SW480 (cell line): ENCODE measurements at regions not wholly inside any gene's neighbourhood (a gene's known extent, or its start where the extent isn't known, plus 50 kb on each side); places are given as distances from the start of the nearest gene placed in this dataset.

ENCODE experiments used
- DNase-seq: peaks from one replicate; pipeline ENCODE4 v3.0.0-alpha.2; 2016; ENCODE audit warnings: low spot score

- no peak for DNase-seq
Measured at GRCh38 chr1:36675931-36676562, 193.3 kb upstream of the CSF3R start.

GRCh38 chr1:36675106-36675505, 192.4 kb upstream of the CSF3R start:
- no peak for DNase-seq

- DNase-seq: no peak
Measured at GRCh38 chr1:36673202-36673601, 190.5 kb upstream of the CSF3R start.

- DNase-seq: no peak
Measured at GRCh38 chr1:36669262-36669661, 186.5 kb upstream of the CSF3R start.

- DNase-seq: no peak
Measured at GRCh38 chr1:36667836-36668235, 185.1 kb upstream of the CSF3R start.

GRCh38 chr1:36667256-36667655, 184.5 kb upstream of the CSF3R start:
- no peak for DNase-seq

- DNase-seq: no peak
Measured at GRCh38 chr1:36665478-36666080, 182.9 kb upstream of the CSF3R start.

- DNase-seq: no peak
Measured at GRCh38 chr1:36664571-36665287, 182.0 kb upstream of the CSF3R start.

- DNase-seq: no peak
Measured at GRCh38 chr1:36663772-36664430, 181.2 kb upstream of the CSF3R start.

GRCh38 chr1:36658838-36659237, 176.1 kb upstream of the CSF3R start:
- DNase-seq: no peak

GRCh38 chr1:36657826-36658225, 175.1 kb upstream of the CSF3R start:
- DNase-seq: no peak

GRCh38 chr1:36656838-36657237, 174.1 kb upstream of the CSF3R start:
- no peak for DNase-seq

- no peak for DNase-seq
Measured at GRCh38 chr1:36656271-36656670, 173.6 kb upstream of the CSF3R start.

GRCh38 chr1:36654586-36654985, 171.9 kb upstream of the CSF3R start:
- DNase-seq: no peak

GRCh38 chr1:36653850-36654249, 171.1 kb upstream of the CSF3R start:
- DNase-seq: peak; percentile 2

- DNase-seq: no peak
Measured at GRCh38 chr1:36652586-36652985, 169.9 kb upstream of the CSF3R start.

- no peak for DNase-seq
Measured at GRCh38 chr1:36652011-36652410, 169.3 kb upstream of the CSF3R start.

- DNase-seq: no peak
Measured at GRCh38 chr1:36651176-36651910, 168.6 kb upstream of the CSF3R start.

- DNase-seq: peak; percentile 32
Measured at GRCh38 chr1:36650200-36651065, 167.7 kb upstream of the CSF3R start.

GRCh38 chr1:36645867-36646266, 163.2 kb upstream of the CSF3R start:
- DNase-seq: no peak

GRCh38 chr1:36644556-36644955, 161.8 kb upstream of the CSF3R start:
- no peak for DNase-seq
